HG02884 (cell line): ENCODE measurements at regions not wholly inside any gene's neighbourhood (a gene's known extent, or its start where the extent isn't known, plus 50 kb on each side); places are given as distances from the start of the nearest gene placed in this dataset.
"Not testable (repeated sequence)": the region's sequence is repeated elsewhere in the genome, so short reads cannot be mapped to it uniquely, and the experiment has no call there.

Experiments
- ATAC-seq: cut with Tn5 transposase; IDR thresholded peaks from one replicate; pipeline ENCODE4 v1.9.1; 2021; ENCODE audit warnings: mild to moderate bottlenecking, moderate library complexity; ENCODE audit not compliant: unreplicated experiment

DNA sequence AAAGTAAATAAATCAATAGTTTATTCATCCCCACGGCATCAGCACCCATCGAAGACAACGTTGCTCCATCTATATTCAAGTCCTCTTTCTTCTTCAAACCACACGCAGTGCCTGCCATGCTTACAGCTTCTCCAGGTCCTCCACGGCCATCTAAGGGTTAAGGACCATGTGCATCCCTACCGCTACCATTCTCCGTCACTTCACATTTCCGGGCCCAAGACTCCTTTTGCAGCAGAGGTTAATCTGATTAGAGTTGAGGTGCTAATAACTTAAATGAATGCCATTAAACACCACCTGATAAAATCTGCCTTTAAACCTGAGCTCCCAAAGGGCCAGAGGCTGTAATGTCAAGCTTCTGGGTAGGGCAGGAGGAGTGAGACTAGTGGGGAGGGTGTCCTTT, 79.7 kb upstream of the CCND2 start:
- no peak for ATAC-seq

DNA sequence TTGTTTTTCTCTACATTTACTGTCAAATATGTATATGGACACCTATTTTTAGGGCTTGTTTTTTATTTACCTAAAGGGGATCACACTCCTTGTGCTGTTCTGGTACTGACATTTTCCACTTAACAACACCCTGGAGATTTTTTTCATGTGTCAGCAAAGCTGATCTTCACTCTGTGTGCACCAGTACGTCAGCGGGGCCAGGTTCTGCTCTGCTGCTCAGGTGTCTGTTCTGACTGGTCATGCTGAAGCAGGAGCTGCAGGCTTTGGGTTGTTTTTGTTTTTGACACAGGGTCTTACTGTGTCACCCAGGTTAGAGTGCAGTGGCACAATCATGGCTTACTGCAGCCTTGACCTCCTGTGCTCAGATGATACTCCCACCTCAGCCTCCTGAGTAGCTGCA, 81.9 kb upstream of the CCND2 start:
- no peak for ATAC-seq

DNA sequence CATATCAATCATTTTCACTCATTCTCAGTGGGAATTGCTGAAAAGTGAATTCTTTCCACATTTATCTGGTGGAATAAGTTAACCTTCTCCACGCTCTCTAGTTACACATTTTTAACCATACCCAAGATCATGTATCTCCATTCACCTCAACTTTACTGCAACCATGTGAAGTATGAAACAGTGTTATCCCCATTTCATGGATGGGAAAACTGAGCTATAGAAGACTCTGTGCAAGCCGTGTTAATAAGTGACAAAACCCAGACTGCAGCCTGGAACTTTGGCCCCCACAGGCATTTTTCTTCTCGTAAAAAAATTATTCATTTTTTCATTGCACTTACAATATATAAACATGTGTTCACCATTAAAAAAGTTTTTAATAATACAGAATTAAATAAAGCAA, 82.4 kb upstream of the CCND2 start:
- no peak for ATAC-seq

DNA sequence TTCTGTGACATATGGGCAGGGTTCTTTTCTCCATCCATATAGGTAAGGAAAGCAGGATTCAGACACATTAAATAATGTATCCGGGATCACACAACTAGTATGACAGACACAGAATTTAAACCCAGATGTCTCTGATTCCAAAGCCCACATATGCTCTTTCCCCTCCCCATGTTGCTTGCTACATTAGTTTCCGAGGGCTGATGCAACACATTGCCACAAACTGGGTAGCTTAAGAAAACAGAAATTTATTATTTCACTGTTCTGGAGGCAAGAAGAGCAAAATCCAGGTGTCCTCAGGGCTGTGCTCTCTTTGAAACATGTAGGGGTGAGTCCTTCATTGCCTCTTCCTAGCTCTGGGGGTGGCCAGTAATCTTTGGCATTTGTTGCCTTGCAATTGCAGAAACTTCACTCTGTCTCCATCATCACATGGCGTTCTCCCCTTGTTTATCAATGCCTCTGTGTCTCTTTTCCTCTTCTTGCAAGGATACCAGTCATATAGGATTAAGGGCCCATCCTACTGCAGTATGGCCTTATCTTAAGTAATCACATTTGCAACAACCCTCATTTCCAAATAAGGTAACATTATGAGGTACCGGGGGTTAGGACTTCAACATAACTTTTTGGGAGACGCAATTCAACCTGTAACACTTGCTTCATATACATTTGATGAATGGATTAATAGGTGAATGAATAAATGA, 83.0 kb upstream of the CCND2 start:
- no peak for ATAC-seq

DNA sequence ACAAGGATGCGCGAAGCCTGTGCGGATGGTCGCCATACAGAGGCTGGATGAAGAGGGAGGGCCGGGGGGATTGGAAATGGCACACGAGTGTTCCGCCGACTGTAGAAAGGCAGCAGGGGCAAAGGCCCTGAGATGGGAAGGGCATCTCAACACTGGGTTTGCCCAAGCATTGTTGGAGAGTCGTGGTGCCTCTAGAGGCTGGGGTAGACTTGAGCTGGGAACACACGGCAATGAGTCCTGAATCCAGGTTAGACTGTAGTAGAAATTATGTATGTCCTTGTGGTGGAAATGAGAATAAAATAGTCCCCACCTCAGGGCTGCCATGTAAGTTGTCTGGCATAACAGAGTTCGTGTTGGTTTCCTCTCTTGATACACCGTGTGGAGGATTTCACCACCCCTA, 83.8 kb upstream of the CCND2 start:
- ATAC-seq, result no peak

DNA sequence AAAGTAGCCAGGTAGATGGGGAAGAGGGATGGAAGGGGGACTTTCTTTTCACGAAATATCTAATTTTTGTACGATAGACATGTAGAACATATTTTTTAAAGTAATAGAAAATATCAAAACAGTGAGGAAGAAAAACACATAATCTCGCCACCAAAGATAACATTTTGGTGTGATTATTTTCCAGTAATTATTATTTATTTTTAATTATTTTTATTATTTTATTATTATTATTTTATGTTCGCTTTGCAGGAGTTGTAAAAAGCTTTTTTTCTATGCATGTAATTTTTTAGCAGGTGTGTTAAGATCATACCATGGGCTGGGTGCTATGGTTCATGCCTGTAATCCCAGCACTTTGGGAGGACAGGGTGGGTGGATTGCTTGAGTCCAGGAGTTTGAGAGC, 85.6 kb upstream of the CCND2 start:
- ATAC-seq, result no peak

DNA sequence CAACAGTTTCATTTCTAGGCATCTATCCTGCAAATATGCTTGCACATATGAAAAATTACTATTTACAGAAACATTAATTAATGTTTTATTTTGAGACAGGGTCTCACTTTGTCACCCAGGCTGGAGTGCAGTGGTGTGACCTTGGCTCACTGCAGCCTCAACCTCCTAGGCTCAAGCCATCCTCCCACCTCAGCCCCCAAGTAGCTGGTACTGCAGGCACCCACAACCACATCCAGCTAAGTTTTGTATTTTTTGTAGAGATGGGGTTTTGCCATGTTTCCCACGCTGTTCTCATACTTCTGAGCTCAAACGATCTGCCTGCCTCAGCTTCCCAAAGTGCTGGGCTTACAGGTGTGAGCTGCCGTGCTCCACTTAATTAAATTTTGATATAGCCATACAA, 86.2 kb upstream of the CCND2 start:
- not testable (repeated sequence) for ATAC-seq

DNA sequence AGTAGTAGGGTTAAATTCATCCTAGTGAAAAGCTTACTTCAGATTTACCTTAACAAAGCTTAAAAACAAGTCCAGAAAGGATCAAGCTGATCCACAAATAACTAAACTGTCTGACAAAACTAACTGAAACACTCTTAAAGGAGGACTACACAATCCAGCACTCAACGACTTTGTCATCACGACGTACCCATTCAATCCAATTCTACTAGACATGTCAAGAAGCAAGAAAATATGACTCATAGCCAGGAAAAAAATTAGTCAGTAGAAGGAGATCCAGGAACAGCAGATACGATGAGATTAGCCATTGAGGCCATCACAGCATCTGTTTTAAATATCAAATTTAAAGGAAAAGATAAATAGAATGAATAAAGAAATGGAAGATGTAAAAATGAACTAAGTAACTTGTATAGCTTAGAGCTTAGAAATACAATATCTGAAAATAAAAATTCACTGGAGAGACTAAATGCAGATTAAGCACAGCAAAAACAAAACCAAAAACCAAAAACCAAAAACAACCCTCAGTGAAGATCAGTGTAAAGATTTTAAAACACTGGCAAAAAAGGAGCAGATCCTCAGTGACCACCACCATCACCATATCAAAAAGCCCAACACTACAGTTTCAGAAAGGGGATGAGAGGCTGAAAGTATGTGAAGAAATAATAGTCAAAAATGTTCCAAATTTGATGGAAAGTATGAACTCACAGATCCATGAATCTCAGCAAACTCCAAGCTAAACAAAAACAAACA, 95.0 kb upstream of the CCND2 start:
- ATAC-seq, result no peak

DNA sequence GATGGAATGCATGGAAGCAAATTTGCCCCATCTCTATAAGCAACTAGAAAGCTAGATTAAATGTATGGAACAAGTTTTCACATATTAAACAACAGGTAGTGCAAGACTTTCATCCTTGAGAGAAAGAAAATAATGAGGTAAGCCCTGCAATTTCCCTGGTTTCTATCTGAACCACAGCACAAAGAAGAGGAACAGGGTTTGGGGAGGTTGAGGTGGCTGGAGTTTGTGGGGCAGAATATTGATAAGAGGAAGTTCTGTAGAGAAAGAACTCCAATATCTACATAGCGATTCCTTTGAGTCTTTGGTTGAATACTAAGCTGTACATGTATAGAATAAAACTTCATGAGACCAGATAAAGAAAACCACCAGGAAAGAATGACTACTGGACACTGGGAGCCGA, 96.3 kb upstream of the CCND2 start:
- ATAC-seq, result no peak

DNA sequence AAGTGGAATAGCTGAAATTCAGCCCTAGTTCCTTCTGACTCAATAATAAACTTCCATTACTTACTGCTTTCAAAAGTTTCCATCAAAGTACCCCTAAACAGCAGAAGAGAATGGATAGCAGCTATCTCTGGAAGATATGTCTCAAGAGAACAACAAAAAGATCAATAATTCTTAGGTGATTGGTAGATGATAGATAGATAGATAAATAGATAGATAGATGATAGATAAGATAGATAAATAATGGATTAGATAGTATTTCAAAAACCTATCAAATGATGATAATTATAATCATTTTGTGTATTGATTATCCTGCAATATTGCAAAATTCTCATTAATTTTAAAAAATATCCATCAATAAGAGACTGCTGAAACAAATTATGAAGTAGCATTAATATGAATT, 97.4 kb upstream of the CCND2 start:
- no peak for ATAC-seq

DNA sequence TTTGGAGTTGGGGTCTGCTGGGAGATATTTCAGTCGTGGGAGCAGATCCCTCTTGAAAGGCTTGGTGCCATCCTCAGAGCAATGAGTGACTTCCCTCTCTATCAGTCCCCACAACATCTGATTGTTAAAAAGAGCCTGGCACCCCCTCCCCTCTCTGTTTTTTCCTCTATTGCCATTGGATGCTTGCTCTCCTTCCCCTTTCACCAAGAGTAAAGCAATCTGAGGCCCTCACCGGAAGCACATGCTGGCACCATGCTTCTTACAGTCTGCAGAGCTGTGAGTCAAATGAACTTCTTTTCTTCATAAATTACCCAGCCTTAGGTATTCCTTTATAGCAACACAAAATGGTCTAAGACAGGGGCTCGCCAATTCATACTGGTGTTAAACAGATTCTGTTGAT, 99.1 kb upstream of the CCND2 start:
- no peak for ATAC-seq

DNA sequence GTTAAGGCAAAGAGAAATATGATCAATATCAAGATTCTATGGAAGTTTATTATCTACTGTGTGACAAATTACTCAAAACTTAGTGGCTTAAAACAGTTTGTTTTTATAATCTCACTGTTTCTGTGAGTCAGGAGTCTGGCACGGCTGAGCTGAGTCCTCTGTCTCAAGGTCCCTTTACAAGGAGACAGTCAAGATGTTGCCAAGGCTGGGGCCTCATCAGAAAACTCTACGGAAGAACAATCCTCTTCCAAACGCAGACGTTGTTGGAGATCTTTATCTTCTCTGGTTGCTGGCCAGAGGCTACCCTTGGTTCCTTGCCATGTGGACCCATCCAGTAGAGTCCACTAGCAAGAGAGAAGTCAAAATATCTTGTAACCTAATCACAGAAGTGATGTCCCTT, 100.6 kb upstream of the CCND2 start:
- ATAC-seq, result no peak

DNA sequence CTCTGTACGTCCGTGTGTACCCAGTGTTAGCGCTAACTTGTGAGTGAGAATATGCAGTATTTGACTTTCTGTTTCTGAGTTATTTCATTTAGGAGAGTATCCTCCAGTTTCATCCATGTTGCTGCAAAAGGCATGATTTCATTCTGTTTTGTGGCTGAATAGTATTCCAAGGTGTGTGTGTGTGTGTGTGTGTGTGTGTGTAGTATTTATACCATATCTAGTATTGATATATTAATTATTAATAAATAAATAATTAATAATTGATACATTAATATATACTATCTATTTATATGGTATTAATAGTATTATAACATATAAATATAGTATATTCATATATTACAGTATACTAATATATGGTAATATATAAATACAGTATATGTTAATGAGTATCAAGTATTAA, 101.8 kb upstream of the CCND2 start:
- ATAC-seq, result no peak

DNA sequence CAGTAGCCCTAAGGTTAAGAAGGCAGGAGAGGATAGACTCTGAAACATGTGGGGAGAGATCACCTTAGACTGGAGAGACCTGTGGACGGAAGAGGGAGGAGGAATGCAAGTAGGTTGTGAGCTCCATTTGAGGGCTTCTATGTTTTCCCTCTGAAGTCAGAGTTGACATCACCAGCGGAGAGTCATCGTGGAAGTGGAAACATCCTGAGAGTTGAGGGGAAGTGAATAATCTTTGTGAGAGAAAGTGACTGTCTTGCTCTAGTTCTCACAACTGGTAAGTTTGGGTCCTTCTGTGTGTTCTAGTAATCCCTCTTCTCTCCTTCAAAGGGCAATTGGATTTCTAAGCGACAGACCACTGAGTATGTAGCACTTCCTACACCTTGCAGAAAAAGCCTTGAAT, 103.6 kb upstream of the CCND2 start:
- no peak for ATAC-seq

DNA sequence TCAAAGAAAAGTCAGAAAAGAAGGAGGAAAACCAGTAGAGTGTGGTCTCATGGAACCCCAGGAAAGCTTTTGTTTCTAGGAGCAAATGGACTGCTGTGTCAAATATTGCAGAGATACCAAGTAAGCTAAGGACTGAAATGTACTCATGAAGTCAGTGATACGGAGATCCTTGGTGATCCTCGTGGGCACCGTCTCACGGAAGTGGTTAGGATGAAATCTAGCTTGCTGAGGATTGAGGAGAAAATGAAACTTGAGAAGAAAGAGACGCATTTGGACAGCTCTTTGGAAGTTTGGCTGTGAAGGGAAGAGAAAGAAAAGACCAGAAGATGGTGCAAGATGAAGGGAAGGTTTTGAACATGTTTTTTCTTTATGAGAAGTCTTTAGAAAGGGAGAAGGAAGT, 104.0 kb upstream of the CCND2 start:
- ATAC-seq, result no peak

DNA sequence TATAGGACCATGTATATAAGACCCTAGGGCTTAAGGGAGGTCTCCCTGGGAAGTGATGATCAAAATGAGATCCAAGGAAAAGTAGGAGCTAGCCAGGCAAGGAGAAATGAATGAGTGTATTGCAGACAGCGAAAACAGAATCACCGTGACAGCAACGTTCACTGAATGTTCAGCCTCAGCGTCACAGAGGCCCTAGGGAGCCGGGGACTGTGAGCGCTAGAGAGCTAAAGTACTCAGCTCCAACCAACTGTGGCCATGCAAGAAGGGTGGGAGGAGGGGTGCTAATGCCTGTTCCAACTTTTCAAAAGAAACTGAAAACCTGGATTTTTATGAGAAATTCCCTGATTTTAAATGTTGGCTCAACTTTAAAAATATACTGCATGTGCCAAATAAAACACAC, 105.5 kb upstream of the CCND2 start:
- ATAC-seq, result no peak

DNA sequence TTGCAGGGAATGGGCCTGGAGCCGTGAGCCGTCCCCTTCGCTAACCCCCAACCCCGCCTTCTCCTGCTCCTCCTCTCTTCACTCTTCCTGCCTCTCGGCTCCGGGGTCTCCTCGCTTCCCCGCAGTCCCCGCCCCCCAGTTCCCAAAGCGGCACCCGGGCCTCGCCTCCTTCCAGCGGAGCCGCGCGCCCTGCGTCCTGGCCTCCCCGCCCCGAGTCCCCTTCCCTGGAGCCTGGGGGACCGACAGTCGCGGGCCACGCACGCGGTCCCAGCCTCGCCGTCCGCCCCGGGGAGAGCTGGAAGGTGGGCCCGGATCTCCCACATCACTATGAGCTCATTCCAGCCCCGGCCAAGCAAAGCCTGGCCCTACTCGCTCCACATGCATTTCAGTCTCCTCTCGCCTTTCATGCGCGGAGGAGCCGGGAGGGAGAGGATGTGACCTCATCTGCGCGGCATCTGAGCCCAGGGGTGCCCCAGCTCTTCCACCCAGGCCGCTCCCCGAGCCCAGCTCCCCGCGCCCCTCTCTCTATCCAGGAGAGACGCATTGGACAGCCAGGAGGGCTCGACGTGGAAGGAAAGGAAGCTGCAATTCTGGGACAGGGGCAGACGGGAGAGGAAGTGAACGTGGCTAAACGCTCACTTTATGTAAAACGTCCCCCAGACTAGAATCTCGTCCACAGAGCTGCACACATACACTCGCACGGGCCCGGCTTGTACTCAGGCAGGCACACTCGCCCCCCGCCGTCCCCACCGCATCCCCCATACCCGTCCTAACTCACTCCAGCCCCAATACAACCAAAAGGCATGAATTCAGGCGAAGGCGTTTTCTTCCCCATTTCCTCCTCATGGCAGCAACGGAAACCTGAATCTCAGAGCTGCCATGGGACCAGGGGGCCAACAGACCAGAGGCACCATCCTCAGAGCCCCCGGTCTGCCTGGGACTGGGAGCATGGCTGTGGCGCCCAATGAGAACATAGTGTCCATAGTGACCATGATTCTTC, 108.7 kb upstream of the CCND2 start:
- ATAC-seq, result no peak

DNA sequence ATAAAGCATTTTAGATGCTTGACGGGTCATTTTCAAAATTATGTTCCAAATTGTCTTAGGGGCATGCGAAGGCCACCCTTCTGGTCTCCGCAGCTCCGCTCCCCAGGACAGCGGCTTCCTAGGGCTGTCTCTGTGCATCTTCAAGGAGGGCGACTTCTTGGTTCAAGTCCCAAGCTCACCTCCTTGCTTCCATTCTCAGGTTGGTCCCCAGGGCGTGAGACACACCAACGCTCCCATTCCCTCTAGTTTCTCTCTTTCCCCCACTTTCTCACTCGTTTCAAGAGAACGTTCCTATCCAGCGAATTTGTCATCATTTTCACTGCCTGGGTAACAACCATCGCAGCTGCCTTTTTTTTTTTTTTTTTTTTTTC, 109.4 kb upstream of the CCND2 start:
- no peak for ATAC-seq

DNA sequence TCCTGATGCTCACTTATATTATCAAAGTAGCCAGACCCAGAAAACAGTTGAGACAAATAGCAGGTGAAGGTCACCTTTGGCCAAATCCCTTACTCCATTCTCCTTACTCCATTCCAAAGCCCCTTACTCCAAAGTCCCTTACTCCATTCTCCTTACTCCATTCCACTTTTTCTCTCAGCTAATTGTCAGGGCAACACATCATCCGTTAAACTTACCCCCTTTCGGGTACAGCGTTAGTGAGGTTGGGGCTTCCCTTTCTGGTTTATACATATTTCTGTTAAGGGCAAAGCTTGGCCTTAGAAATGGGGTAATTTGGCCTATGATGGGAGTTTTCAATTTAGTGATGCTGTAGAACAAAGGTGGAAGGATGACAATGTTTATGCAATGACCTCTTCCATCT, 111.8 kb upstream of the CCND2 start:
- ATAC-seq, result no peak

DNA sequence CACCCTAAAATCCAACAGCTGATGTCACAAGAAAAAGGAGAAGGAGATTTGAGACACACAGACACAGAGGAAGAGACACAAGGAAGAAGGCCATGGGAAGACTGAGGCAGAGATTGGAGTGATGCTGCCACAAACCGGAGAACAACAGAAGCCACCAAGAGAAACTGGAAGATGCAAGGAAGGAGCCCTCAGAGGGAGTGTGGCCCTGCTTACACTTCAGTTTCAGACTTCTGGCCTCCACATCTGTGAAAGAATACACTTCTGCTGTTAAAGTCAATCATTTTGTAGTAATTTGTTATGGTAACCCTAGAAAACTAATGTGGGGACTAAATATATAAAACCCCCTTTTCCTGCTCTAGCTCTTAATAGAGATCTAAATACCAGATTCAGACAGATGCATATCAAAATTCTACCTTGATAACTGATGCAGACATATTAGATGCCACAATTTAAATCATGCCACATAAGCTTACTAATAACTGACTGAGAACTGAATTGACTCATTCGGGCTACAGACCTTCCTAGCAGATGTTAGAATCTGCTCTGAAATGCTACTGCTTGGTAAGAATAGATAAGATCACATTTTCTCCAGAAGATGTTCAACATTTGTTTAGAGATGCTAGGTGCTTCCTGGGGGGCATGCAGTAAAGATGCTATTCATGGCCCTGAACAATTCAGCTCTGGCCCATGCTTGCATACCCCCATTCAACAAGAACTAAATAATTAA, 113.1 kb upstream of the CCND2 start:
- no peak for ATAC-seq

DNA sequence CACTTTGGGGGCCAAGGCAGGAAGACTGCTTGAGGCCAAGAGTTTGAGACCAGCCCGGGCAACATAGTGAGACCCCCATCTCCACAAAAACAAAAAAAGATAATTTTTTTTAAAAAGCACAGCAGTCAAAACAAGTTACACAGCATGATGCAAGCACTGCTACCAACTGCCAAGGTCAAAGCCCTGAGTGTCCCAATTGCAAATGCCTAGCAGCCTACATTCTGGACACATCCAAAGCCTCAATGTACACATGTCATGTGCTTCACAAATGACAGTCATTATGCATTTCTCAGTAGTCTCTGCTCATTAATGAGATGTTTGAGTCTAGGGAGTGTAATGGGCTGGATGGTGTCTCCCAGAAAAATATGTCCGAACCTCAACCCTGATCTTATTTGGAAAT, 113.7 kb upstream of the CCND2 start:
- ATAC-seq, result no peak
